ENCODE measurements at regions not wholly inside any gene's neighbourhood (a gene's known extent, or its start where the extent isn't known, plus 50 kb on each side); places are given as distances from the start of the nearest gene placed in this dataset.

- no peaks in the 10 kb centered on the region for H3K36me3 ChIP-seq (ENCODE audit: insufficient read depth, low read length, poor library complexity, severe bottlenecking)
- no peaks in the 10 kb centered on the region for H3K27me3 ChIP-seq (replicated peaks; ENCODE audit: insufficient read depth, low read depth, low read length, poor library complexity)
- no TSS peak for BruUV-seq (replicated peaks)
- peak; percentile 3 for DNase-seq (ENCODE audit: low spot score)
- no peaks in the 10 kb centered on the region for H3K9me3 ChIP-seq (ENCODE audit: low read depth, low read length, poor library complexity, severe bottlenecking)
- TF ChIP-seq CTCF (conservative IDR thresholded peaks at IDR 0.05; ENCODE audit: low read depth, low read length) (no peak), EZH2 (IDR thresholded peaks at IDR 0.05; ENCODE audit: borderline replicate concordance, low read depth, low read length, poor library complexity, severe bottlenecking) (no peak)
- ChIA-PET POLR2A (ENCODE audit: low non-redundant PET) (no interaction called here), CTCF (no interaction called here)
- no peak overlapping the region for H3K4me3 ChIP-seq (ENCODE audit: low read depth, low read length, poor library complexity, severe bottlenecking)
- no peak overlapping the region for H3K27ac ChIP-seq (ENCODE audit: low read depth, low read length, poor library complexity, severe bottlenecking)
- H3K4me1 ChIP-seq (ENCODE audit: insufficient read depth, low read length, poor library complexity, severe bottlenecking): no peaks in the 10 kb centered on the region
- intact Hi-C loops (cut with micrococcal nuclease; ENCODE audit: unreplicated experiment): no loop called here
Observed at GRCh38 chr9:109705515-109705914, 74.5 kb upstream of the PALM2AKAP2 start.

GRCh38 chr9:109707355-109707754, 72.6 kb upstream of the PALM2AKAP2 start:
- intact Hi-C loops (cut with micrococcal nuclease; ENCODE audit: unreplicated experiment): no loop called here
- DNase-seq (ENCODE audit: low spot score): no peak
- BruUV-seq (replicated peaks): no TSS peak
- no peaks in the 10 kb centered on the region for H3K27me3 ChIP-seq (replicated peaks; ENCODE audit: insufficient read depth, low read depth, low read length, poor library complexity)
- H3K4me3 ChIP-seq (ENCODE audit: low read depth, low read length, poor library complexity, severe bottlenecking): no peak overlapping the region
- no peaks in the 10 kb centered on the region for H3K9me3 ChIP-seq (ENCODE audit: low read depth, low read length, poor library complexity, severe bottlenecking)
- POLR2A ChIA-PET (ENCODE audit: low non-redundant PET): no interaction called here
- H3K4me1 ChIP-seq (ENCODE audit: insufficient read depth, low read length, poor library complexity, severe bottlenecking): no peaks in the 10 kb centered on the region
- TF ChIP-seq CTCF (conservative IDR thresholded peaks at IDR 0.05; ENCODE audit: low read depth, low read length): no peak
- TF ChIP-seq EZH2 (IDR thresholded peaks at IDR 0.05; ENCODE audit: borderline replicate concordance, low read depth, low read length, poor library complexity, severe bottlenecking): no peak
- H3K27ac ChIP-seq (ENCODE audit: low read depth, low read length, poor library complexity, severe bottlenecking): no peak overlapping the region
- CTCF ChIA-PET: no interaction called here
- H3K36me3 ChIP-seq (ENCODE audit: insufficient read depth, low read length, poor library complexity, severe bottlenecking): no peaks in the 10 kb centered on the region

GRCh38 chr9:109708451-109708945, 71.5 kb upstream of the PALM2AKAP2 start:
- Histone ChIP-seq H3K9me3 (ENCODE audit: low read depth, low read length, poor library complexity, severe bottlenecking) (no peaks in the 10 kb centered on the region), H3K4me1 (ENCODE audit: insufficient read depth, low read length, poor library complexity, severe bottlenecking) (no peaks in the 10 kb centered on the region), H3K27me3 (replicated peaks; ENCODE audit: insufficient read depth, low read depth, low read length, poor library complexity) (no peaks in the 10 kb centered on the region), H3K36me3 (ENCODE audit: insufficient read depth, low read length, poor library complexity, severe bottlenecking) (no peaks in the 10 kb centered on the region), H3K27ac (ENCODE audit: low read depth, low read length, poor library complexity, severe bottlenecking) (no peak overlapping the region), H3K4me3 (ENCODE audit: low read depth, low read length, poor library complexity, severe bottlenecking) (no peak overlapping the region)
- DNase-seq (ENCODE audit: low spot score): no peak
- CTCF ChIA-PET: no interaction called here
- POLR2A ChIA-PET (ENCODE audit: low non-redundant PET): no interaction called here
- TF ChIP-seq EZH2 (IDR thresholded peaks at IDR 0.05; ENCODE audit: borderline replicate concordance, low read depth, low read length, poor library complexity, severe bottlenecking) (no peak), CTCF (conservative IDR thresholded peaks at IDR 0.05; ENCODE audit: low read depth, low read length) (no peak)
- no TSS peak for BruUV-seq (replicated peaks)
- intact Hi-C loops (cut with micrococcal nuclease; ENCODE audit: unreplicated experiment): no loop called here
